ENCODE measurements at regions not wholly inside any gene's neighbourhood (a gene's known extent, or its start where the extent isn't known, plus 50 kb on each side); places are given as distances from the start of the nearest gene placed in this dataset.
"Not testable (repeated sequence)": the region's sequence is repeated elsewhere in the genome, so short reads cannot be mapped to it uniquely, and the experiment has no call there.

DNA sequence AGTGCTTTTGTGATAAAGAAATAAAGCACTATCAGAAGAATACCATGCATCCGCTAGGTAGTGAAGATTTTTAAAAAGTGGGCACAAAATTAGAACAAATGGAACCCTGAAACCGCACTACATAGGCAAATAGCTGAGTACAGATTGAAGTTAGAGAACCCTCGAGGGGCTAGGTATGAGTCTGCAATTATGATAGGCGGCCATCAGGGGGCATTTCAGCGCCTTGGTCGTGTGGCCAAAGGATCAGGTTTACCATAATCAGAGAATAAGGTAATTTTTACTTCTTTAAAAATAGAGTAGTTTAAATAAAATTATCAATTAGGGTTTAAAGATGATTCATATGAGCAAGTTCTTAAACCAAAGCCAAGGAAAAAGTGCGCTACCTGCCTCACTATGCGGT, 129.8 kb downstream of the TMX1 start:
- TF ChIP-seq, protein P1, sequence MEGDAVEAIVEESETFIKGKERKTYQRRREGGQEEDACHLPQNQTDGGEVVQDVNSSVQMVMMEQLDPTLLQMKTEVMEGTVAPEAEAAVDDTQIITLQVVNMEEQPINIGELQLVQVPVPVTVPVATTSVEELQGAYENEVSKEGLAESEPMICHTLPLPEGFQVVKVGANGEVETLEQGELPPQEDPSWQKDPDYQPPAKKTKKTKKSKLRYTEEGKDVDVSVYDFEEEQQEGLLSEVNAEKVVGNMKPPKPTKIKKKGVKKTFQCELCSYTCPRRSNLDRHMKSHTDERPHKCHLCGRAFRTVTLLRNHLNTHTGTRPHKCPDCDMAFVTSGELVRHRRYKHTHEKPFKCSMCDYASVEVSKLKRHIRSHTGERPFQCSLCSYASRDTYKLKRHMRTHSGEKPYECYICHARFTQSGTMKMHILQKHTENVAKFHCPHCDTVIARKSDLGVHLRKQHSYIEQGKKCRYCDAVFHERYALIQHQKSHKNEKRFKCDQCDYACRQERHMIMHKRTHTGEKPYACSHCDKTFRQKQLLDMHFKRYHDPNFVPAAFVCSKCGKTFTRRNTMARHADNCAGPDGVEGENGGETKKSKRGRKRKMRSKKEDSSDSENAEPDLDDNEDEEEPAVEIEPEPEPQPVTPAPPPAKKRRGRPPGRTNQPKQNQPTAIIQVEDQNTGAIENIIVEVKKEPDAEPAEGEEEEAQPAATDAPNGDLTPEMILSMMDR (IDR thresholded peaks at IDR 0.05): no peak
- H3K36me3 ChIP-seq: no peaks in the 10 kb centered on the region
- intact Hi-C loops (cut with DNase I): no loop called here
- no peaks in the 10 kb centered on the region for H3K4me1 ChIP-seq
- DNase-seq (ENCODE audit: low spot score in 2 of 2): no peak
- H3K9me3 ChIP-seq: no peaks in the 10 kb centered on the region
- H3K4me3 ChIP-seq: no peak overlapping the region
- no peak overlapping the region for H3K27ac ChIP-seq
- no peaks in the 10 kb centered on the region for H3K27me3 ChIP-seq

DNA sequence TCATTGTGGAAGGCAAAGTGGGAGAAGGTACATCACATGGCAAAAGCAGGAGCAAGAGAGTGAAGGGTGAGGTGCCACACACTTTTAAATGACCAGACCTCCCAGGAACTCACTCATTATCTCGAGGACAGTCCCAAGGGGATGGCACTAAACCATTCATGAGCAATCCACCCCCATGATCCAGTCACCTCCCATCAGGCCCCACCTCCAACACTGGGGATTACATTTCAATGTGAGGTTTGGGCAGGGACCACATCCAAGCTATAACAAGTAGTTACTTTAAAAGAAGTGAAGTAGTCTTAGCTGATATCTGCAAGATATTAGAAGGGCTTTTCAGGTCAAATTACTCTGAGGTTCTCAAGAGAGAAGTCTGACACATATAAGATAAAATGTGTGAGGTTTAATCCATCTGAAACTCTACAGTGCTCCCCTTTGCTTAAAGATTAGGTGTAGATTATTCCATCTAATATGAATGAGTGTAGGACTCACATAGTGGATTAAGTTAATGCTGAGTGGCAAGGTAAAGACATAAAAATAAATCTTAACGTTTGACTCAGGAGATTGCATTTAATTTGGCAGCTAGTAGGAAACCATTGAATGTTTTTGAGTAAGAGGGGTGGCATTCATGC, 130.8 kb downstream of the TMX1 start:
- H3K9me3 ChIP-seq: no peaks in the 10 kb centered on the region
- TF ChIP-seq, protein P1 (IDR thresholded peaks at IDR 0.05): no peak

DNA sequence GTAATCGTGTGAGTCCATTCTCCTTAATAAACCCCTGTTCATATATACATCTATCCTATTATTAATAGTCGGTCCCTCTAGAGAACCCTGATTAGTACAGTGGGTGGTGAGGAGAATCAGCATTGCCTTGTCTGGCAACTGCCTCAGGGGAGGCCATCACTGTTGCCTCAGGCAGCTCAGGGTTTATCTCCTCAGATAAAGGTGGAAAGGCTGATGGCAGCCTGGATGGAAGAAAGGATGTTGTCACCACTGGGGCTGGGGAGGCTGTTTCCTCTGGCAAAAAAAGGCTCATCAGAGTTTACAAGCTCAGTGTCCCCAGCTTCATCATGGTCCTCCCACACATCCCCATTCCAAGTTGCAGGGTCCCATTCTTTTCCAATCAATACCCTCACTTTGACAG, 137.1 kb downstream of the TMX1 start:
- H3K27me3 ChIP-seq; intact Hi-C loops (cut with DNase I); H3K9me3 ChIP-seq; H3K27ac ChIP-seq; H3K4me3 ChIP-seq; H3K4me1 ChIP-seq; H3K36me3 ChIP-seq; DNase-seq (ENCODE audit: low spot score in 2 of 2): not testable (repeated sequence)

More for the DNA sequence above, 130.8 kb downstream of the TMX1 start:
- intact Hi-C loops (cut with DNase I): no loop called here
- Histone ChIP-seq H3K4me3 (no peak overlapping the region), H3K27ac (no peak overlapping the region), H3K27me3 (no peaks in the 10 kb centered on the region), H3K4me1 (no peaks in the 10 kb centered on the region), H3K36me3 (no peaks in the 10 kb centered on the region)
- no peak for DNase-seq (ENCODE audit: low spot score in 2 of 2)

DNA sequence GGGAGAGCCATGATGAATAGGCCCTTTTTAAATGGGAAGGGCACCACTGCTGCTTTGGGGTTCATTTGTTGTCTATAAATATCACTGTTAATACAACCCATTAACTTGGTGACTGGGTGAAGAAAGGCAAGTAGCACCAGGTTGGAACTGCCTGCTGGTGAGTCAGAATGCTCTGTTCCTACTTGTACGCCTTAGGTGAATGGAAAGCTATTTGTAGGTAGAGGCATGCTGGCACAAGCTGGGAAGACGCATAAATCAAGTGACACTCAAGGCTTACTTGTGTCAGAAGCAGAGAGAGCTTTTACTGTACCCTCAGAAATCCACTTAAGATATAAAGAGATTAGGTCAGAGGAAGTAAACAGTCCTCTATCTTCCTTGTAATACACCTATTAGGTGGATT, 142.5 kb downstream of the TMX1 start:
- no peaks in the 10 kb centered on the region for H3K27me3 ChIP-seq
- H3K9me3 ChIP-seq: no peaks in the 10 kb centered on the region
- no peaks in the 10 kb centered on the region for H3K4me1 ChIP-seq
- TF ChIP-seq, protein P1 (IDR thresholded peaks at IDR 0.05): no peak
- H3K36me3 ChIP-seq: no peaks in the 10 kb centered on the region
- intact Hi-C loops (cut with DNase I): no loop called here
- no peak overlapping the region for H3K4me3 ChIP-seq
- no peak for DNase-seq (ENCODE audit: low spot score in 2 of 2)
- no peak overlapping the region for H3K27ac ChIP-seq

DNA sequence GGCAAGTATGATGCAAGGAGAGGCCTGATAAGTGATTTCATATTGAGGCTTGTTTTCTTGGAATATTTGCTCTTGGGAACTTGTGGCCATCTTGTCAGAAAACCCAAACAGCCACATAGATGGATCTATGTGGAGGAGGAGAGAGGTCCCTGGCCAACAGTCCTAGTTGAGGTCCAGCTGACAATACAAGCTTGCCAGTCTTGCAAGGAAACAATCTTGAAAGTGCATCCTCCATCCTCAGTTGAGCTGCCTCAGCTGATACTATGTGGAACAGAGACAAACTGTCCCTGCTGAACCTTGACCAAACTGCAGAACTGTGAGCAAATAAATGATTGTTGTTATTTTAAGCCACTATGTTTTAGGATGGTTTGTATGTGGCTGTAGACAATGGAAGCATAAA, 146.4 kb downstream of the TMX1 start:
- H3K27me3 ChIP-seq: no peaks in the 10 kb centered on the region
- intact Hi-C loops (cut with DNase I): no loop called here
- no peak overlapping the region for H3K4me3 ChIP-seq
- H3K9me3 ChIP-seq: no peaks in the 10 kb centered on the region
- no peaks in the 10 kb centered on the region for H3K36me3 ChIP-seq
- no peak for DNase-seq (ENCODE audit: low spot score in 2 of 2)
- H3K4me1 ChIP-seq: no peaks in the 10 kb centered on the region
- TF ChIP-seq, protein P1 (IDR thresholded peaks at IDR 0.05): no peak
- no peak overlapping the region for H3K27ac ChIP-seq

DNA sequence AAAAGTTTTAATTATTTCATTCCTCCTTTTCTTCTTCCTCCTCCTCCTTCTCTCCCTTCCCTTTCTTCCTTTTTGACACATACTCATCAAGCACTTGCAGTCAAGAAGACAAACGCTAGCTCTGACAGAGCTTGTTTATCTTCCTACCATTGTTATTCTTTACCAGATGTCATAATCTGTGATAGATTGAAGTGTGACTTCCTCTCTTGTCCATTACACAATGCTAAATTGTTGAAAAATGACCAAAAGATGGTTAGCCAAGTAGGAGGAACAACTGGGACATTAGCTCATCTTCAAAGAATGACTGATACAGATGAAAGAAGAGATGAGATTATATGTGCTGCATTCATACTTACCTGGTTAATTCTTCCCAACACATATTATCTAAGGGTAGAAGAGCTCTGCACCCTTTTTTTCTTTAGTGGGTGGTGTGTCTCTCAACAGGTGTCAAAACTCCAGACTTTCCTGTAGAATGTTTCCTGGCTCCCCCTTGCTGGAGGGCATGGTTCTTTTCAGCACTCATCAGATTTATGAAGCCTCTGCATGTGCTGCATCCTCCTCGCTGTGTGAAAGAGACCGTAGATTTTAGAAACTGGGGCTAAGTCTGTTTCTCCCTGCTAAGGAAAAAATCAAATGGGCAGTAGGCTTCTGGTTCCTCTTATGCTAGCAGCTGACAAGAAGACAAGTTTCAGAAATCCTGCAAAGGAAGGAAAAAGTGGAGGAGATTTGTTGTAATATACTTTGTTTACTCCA, 147.1 kb downstream of the TMX1 start:
- Histone ChIP-seq H3K27ac (no peak overlapping the region), H3K4me3 (no peak overlapping the region)
- TF ChIP-seq, protein P1 (IDR thresholded peaks at IDR 0.05): no peak

More for the DNA sequence above, 147.1 kb downstream of the TMX1 start:
- Histone ChIP-seq H3K36me3 (no peaks in the 10 kb centered on the region), H3K27me3 (no peaks in the 10 kb centered on the region), H3K9me3 (no peaks in the 10 kb centered on the region), H3K4me1 (no peaks in the 10 kb centered on the region)
- intact Hi-C loops (cut with DNase I): no loop called here
- no peak for DNase-seq (ENCODE audit: low spot score in 2 of 2)

Data from ascending aorta (tissue), 2 donors.